ENCODE measurements at regions not wholly inside any gene's neighbourhood (a gene's known extent, or its start where the extent isn't known, plus 50 kb on each side); places are given as distances from the start of the nearest gene placed in this dataset.

DNA sequence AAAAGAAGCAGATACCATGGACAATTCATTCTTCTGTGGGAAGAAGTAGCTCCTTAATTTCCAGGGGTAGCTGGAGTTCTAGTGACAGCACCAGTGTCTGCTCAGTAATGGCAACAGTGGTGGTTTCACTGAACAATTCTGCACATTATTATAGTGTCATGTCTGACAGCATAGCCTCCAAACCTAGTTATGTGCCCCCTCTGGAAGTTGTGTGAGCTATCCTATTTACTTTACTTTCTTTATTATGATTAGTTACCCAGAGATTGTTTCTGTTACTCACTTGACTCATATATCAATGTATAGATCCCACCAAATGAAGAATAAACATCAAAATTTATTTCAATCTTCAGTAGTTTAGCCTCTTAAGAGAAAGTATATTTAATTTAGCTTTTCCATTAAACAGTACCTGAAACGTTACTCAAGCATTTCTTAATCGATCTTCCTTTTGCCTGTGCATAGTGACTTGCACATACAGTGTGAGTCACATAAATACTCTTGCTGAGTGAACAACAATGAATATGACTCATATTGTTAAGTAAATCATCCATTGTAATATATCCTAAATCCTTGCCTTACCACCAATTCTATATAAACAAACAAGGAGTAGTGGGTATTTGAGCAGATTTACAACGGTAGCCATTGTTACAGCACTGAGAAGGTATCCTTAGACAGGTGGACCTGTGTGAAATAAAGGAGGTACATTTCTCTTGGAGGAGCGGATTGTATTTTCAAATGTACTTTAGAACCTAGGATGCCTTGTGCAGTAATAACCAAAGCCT is 534.7 kb downstream of the ANKRD50 start:
- TF ChIP-seq, protein P1, sequence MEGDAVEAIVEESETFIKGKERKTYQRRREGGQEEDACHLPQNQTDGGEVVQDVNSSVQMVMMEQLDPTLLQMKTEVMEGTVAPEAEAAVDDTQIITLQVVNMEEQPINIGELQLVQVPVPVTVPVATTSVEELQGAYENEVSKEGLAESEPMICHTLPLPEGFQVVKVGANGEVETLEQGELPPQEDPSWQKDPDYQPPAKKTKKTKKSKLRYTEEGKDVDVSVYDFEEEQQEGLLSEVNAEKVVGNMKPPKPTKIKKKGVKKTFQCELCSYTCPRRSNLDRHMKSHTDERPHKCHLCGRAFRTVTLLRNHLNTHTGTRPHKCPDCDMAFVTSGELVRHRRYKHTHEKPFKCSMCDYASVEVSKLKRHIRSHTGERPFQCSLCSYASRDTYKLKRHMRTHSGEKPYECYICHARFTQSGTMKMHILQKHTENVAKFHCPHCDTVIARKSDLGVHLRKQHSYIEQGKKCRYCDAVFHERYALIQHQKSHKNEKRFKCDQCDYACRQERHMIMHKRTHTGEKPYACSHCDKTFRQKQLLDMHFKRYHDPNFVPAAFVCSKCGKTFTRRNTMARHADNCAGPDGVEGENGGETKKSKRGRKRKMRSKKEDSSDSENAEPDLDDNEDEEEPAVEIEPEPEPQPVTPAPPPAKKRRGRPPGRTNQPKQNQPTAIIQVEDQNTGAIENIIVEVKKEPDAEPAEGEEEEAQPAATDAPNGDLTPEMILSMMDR (IDR thresholded peaks at IDR 0.05), result no peak
- TF ChIP-seq POLR2AphosphoS5 (IDR thresholded peaks at IDR 0.05), result no peak

All from sigmoid colon (tissue), 4 donors.